Vagina (tissue), 2 donors: ENCODE measurements at regions not wholly inside any gene's neighbourhood (a gene's known extent, or its start where the extent isn't known, plus 50 kb on each side); places are given as distances from the start of the nearest gene placed in this dataset.

Source experiments
- DNase-seq, 2 donors: peaks; one replicate each; pipeline ENCODE4 v3.0.0-alpha.2; 2017; ENCODE audit errors: extremely low spot score in 2 of 2
- H3K27ac ChIP-seq: fragments of 200-600 bp; sonication (generic); one replicate; pipeline ENCODE4 v1.5.1; 2019
- H3K27me3 ChIP-seq: fragments of 200-600 bp; sonication (generic); one replicate; pipeline ENCODE4 v1.5.1; 2019
- H3K36me3 ChIP-seq, 2 donors: fragments of 200-600 bp; sonication (generic); one replicate each; pipeline ENCODE4 v1.5.1; 2017 to 2019
- H3K4me1 ChIP-seq: fragments of 200-600 bp; sonication (generic); one replicate; pipeline ENCODE4 v1.5.1; 2019
- H3K4me3 ChIP-seq, 2 donors: fragments of 200-600 bp; sonication (generic); 1 replicate in 1 of 2; 2 replicates in 1 of 2; pipeline ENCODE4 v1.5.1; 2016 to 2019
- H3K9me3 ChIP-seq: fragments of 200-600 bp; sonication (generic); one replicate; pipeline ENCODE4 v1.5.1; 2019
- CTCF ChIP-seq, 3 experiments: fragments of 450-650 bp in 2 of 3; fragments of 200-600 bp in 1 of 3; sonication (generic) in 1 of 3; IDR thresholded peaks; one replicate each; pipeline ENCODE4 v1.5.1; 2017 to 2019; ENCODE audit warnings: antibody characterized with exemption in 3 of 3, mild to moderate bottlenecking in 2 of 3, moderate library complexity in 2 of 3
- POLR2A ChIP-seq, 2 donors: fragments of 450-650 bp; IDR thresholded peaks; one replicate each; pipeline ENCODE4 v1.6.1; 2017; ENCODE audit warnings: antibody characterized with exemption in 2 of 2, mild to moderate bottlenecking in 2 of 2, moderate library complexity in 2 of 2
- POLR2AphosphoS5 ChIP-seq, 2 donors: sonication (generic); formaldehyde crosslinking; IDR thresholded peaks; one replicate each; pipeline ENCODE4 v1.9.0; 2017; ENCODE audit warnings: antibody characterized with exemption in 2 of 2, mild to moderate bottlenecking in 2 of 2, low read depth in 1 of 2; ENCODE audit not compliant: insufficient read depth in 1 of 2
- intact Hi-C: fragments of 100-400 bp; cut with DNase I; formaldehyde crosslinking; loops from one replicate; pipeline ENCODE4 v1.15.1; 2023

DNA sequence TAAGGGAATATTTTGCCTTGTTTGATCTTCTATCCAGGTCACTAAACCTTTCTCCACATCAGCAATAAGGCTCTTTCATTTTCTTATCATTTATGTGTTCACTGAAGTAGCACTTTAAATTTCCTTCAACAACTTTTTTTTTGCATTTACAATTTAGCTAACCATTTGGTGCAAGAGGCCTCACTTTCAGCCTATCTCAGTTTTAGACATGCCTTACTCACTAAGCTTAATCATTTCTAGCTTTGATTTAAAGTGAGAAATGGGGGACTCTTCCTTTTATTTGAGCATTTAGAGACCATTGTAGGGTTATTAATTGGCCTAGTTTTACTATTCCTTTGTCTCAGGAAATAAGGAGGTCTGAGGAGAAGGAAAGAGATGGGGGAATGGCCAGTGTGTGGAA is 250.5 kb downstream of the AUH start:
- Histone ChIP-seq H3K4me1 (no peaks in the 10 kb centered on the region), H3K27me3 (no peaks in the 10 kb centered on the region), H3K27ac (no peak overlapping the region), H3K36me3 (no peaks in the 10 kb centered on the region), H3K9me3 (no peaks in the 10 kb centered on the region), H3K4me3 (no peak overlapping the region)
- intact Hi-C loops, result no loop called here
- TF ChIP-seq POLR2A (IDR thresholded peaks at IDR 0.05) (no peak), POLR2AphosphoS5 (IDR thresholded peaks at IDR 0.05; ENCODE audit: insufficient read depth in 1 of 2, low read depth in 1 of 2) (no peak), CTCF (IDR thresholded peaks at IDR 0.05) (no peak)
- no peak for DNase-seq

DNA sequence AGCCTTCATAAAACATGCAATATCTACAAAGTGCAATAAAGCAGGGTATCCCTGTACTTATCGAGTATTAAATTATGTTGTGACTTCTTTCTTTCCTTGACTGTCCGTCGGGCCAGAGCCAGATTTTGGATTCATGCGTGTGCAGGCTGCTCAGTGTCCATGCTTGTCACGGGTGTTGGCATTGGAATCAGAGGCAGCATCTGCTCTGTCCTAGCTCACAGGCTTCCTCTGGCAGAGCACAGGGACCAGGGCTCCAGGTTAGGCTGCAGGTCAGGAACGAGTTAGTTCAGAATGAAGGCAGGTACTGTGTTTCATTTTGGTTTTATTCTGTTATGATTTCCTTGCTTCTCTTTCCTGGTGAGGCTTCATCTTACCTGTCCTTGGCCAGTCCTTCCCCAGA is 249.8 kb downstream of the AUH start:
- no peak for DNase-seq
- intact Hi-C loops, result no loop called here
- TF ChIP-seq POLR2A (IDR thresholded peaks at IDR 0.05) (no peak), POLR2AphosphoS5 (IDR thresholded peaks at IDR 0.05; ENCODE audit: insufficient read depth in 1 of 2, low read depth in 1 of 2) (no peak), CTCF (IDR thresholded peaks at IDR 0.05) (no peak)
- Histone ChIP-seq H3K27ac (no peak overlapping the region), H3K4me1 (no peaks in the 10 kb centered on the region), H3K27me3 (no peaks in the 10 kb centered on the region), H3K36me3 (no peaks in the 10 kb centered on the region), H3K9me3 (no peaks in the 10 kb centered on the region), H3K4me3 (no peak overlapping the region)

- H3K27ac ChIP-seq, result no peak overlapping the region
- H3K4me1 ChIP-seq, result peaks cover 6% of the 10 kb centered on the region
- no peaks in the 10 kb centered on the region for H3K27me3 ChIP-seq
- no peaks in the 10 kb centered on the region for H3K36me3 ChIP-seq
- TF ChIP-seq POLR2AphosphoS5 (IDR thresholded peaks at IDR 0.05; ENCODE audit: insufficient read depth in 1 of 2, low read depth in 1 of 2) (no peak), POLR2A (IDR thresholded peaks at IDR 0.05) (no peak), CTCF (IDR thresholded peaks at IDR 0.05) (no peak)
- intact Hi-C loops, result no loop called here
- H3K4me3 ChIP-seq, result no peak overlapping the region
- no peak for DNase-seq
- H3K9me3 ChIP-seq, result no peaks in the 10 kb centered on the region
Measured at GRCh38 chr9:91113016-91113415, 248.7 kb downstream of the AUH start.

DNA sequence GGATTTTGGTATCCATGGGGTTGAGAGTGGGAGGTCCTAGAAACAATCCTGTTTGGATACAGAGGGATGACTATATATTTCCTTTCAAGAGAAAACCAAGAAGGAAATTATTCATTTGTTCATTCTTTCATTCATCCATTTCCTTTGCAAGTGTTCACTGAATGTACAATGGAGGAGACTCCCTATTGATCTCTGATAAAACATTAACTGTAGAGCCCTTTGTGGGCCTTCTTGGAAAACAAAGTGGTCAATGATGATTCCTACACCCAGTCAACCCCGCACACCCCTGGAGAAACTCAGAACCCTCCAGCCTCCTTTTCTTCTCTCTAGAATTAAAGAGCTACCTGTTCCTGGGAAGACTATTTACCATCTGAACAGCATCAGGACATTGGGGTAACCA is 247.3 kb downstream of the AUH start:
- intact Hi-C loops, result no loop called here
- no peak for TF ChIP-seq CTCF (IDR thresholded peaks at IDR 0.05)
- TF ChIP-seq POLR2A (IDR thresholded peaks at IDR 0.05), result no peak
- no peak for TF ChIP-seq POLR2AphosphoS5 (IDR thresholded peaks at IDR 0.05; ENCODE audit: insufficient read depth in 1 of 2, low read depth in 1 of 2)
- Histone ChIP-seq H3K27ac (no peak overlapping the region), H3K9me3 (no peaks in the 10 kb centered on the region), H3K27me3 (no peaks in the 10 kb centered on the region), H3K4me1 (peaks cover 21% of the 10 kb centered on the region), H3K36me3 (no peaks in the 10 kb centered on the region), H3K4me3 (no peak overlapping the region)
- no peak for DNase-seq

- no peaks in the 10 kb centered on the region for H3K36me3 ChIP-seq
- no peak for DNase-seq
- no peaks in the 10 kb centered on the region for H3K27me3 ChIP-seq
- H3K9me3 ChIP-seq, result no peaks in the 10 kb centered on the region
- TF ChIP-seq POLR2AphosphoS5 (IDR thresholded peaks at IDR 0.05; ENCODE audit: insufficient read depth in 1 of 2, low read depth in 1 of 2) (no peak), POLR2A (IDR thresholded peaks at IDR 0.05) (no peak), CTCF (IDR thresholded peaks at IDR 0.05) (no peak)
- H3K4me1 ChIP-seq, result peaks cover 29% of the 10 kb centered on the region
- no peak overlapping the region for H3K4me3 ChIP-seq
- intact Hi-C loops, result no loop called here
- H3K27ac ChIP-seq, result no peak overlapping the region
Measured at GRCh38 chr9:91116211-91116610, 245.5 kb downstream of the AUH start.
